ENCODE measurements at regions not wholly inside any gene's neighbourhood (a gene's known extent, or its start where the extent isn't known, plus 50 kb on each side); places are given as distances from the start of the nearest gene placed in this dataset.

GRCh38 chr9:88926781-88927505, 64.3 kb upstream of the S1PR3 start:
- no peak for TF ChIP-seq CTCF (IDR thresholded peaks at IDR 0.05)
- no peak for TF ChIP-seq ZFX (IDR thresholded peaks at IDR 0.05; ENCODE audit: borderline replicate concordance)

Measured in 22Rv1 (cell line).